ENCODE measurements at regions not wholly inside any gene's neighbourhood (a gene's known extent, or its start where the extent isn't known, plus 50 kb on each side); places are given as distances from the start of the nearest gene placed in this dataset.

DNA sequence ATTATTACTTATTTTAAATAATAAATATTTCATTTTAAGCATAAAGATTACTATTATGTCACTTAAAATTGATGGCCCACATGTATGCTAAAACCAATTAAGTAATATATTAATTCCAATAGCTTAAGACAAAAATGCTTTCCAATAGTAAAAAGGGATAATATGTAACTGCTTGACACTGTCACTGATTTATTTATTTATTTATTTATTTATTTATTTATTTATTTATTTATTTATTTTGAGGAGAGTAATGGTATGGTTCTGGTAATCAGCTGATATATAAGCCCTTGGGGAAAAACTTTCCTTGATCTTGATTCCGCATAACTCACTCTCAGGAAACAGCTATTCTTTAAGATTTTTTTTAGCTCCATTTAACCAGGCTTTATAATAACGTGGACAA is 903.0 kb upstream of the ATXN8OS start:
- POLR2A ChIA-PET, result no interaction called here
- H3K4me3 ChIP-seq (ENCODE audit: low read depth, low read length), result no peak overlapping the region
- no peaks in the 10 kb centered on the region for H3K9me3 ChIP-seq (ENCODE audit: control insufficient read depth, insufficient read depth, low read depth, low read length)
- no peaks in the 10 kb centered on the region for H3K36me3 ChIP-seq (ENCODE audit: control insufficient read depth in 2 of 2, insufficient read depth in 1 of 2, low read length in 2 of 2)
- no peaks in the 10 kb centered on the region for H3K4me1 ChIP-seq (ENCODE audit: control insufficient read depth, insufficient read depth, low read length)
- CTCF ChIA-PET, result interaction anchor here (0.5 to 0.7 kb wide), 2 partner anchors 120 to 1042 kb away, joined by 3 to 6 read pairs; no protein-coding TSS in a partner anchor
- no peak overlapping the region for H3K27ac ChIP-seq (ENCODE audit: extremely low read depth, low read depth, low read length)
- TF ChIP-seq ZNF624 (tag by site-specific recombination; IDR thresholded peaks at IDR 0.05) (no peak), ZNF433 (tag by site-specific recombination; IDR thresholded peaks at IDR 0.05; ENCODE audit: low read depth) (0 out of 2 replicates have a peak, but pooled peaks have one; percentile 29), YY2 (tag by site-specific recombination; IDR thresholded peaks at IDR 0.05) (no peak), ZNF549 (tag by site-specific recombination; IDR thresholded peaks at IDR 0.05) (no peak), ZNF416 (tag by site-specific recombination; IDR thresholded peaks at IDR 0.05) (no peak), HOXD13 (CRISPR knock-in tag; IDR thresholded peaks at IDR 0.05; ENCODE audit: borderline replicate concordance) (no peak), TCF7L2 (IDR thresholded peaks at IDR 0.05; ENCODE audit: borderline replicate concordance, low read depth, low read length) (no peak), ZNF776 (tag by site-specific recombination; IDR thresholded peaks at IDR 0.05; ENCODE audit: borderline replicate concordance) (no peak), ZNF221 (tag by site-specific recombination; IDR thresholded peaks at IDR 0.05; ENCODE audit: borderline replicate concordance) (no peak), SETDB1 (IDR thresholded peaks at IDR 0.05; ENCODE audit: insufficient read length, low read length) (no peak), PRDM1 (tag by site-specific recombination; IDR thresholded peaks at IDR 0.05) (no peak), ZNF169 (tag by site-specific recombination; IDR thresholded peaks at IDR 0.05) (no peak), ZNF394 (tag by site-specific recombination; IDR thresholded peaks at IDR 0.05; ENCODE audit: borderline replicate concordance) (peak; percentile 87), ZNF585B (tag by site-specific recombination; IDR thresholded peaks at IDR 0.05) (no peak), ZNF140 (tag by site-specific recombination; IDR thresholded peaks at IDR 0.05) (peak; percentile 75)
- TF ChIP-seq, protein P1, sequence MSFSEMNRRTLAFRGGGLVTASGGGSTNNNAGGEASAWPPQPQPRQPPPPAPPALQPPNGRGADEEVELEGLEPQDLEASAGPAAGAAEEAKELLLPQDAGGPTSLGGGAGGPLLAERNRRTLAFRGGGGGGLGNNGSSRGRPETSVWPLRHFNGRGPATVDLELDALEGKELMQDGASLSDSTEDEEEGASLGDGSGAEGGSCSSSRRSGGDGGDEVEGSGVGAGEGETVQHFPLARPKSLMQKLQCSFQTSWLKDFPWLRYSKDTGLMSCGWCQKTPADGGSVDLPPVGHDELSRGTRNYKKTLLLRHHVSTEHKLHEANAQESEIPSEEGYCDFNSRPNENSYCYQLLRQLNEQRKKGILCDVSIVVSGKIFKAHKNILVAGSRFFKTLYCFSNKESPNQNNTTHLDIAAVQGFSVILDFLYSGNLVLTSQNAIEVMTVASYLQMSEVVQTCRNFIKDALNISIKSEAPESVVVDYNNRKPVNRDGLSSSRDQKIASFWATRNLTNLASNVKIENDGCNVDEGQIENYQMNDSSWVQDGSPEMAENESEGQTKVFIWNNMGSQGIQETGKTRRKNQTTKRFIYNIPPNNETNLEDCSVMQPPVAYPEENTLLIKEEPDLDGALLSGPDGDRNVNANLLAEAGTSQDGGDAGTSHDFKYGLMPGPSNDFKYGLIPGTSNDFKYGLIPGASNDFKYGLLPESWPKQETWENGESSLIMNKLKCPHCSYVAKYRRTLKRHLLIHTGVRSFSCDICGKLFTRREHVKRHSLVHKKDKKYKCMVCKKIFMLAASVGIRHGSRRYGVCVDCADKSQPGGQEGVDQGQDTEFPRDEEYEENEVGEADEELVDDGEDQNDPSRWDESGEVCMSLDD (tag by site-specific recombination; IDR thresholded peaks at IDR 0.05), result no peak
- TF ChIP-seq, protein P2, sequence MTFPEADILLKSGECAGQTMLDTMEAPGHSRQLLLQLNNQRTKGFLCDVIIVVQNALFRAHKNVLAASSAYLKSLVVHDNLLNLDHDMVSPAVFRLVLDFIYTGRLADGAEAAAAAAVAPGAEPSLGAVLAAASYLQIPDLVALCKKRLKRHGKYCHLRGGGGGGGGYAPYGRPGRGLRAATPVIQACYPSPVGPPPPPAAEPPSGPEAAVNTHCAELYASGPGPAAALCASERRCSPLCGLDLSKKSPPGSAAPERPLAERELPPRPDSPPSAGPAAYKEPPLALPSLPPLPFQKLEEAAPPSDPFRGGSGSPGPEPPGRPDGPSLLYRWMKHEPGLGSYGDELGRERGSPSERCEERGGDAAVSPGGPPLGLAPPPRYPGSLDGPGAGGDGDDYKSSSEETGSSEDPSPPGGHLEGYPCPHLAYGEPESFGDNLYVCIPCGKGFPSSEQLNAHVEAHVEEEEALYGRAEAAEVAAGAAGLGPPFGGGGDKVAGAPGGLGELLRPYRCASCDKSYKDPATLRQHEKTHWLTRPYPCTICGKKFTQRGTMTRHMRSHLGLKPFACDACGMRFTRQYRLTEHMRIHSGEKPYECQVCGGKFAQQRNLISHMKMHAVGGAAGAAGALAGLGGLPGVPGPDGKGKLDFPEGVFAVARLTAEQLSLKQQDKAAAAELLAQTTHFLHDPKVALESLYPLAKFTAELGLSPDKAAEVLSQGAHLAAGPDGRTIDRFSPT (tag by site-specific recombination; IDR thresholded peaks at IDR 0.05), result no peak
- TF ChIP-seq, protein P3, sequence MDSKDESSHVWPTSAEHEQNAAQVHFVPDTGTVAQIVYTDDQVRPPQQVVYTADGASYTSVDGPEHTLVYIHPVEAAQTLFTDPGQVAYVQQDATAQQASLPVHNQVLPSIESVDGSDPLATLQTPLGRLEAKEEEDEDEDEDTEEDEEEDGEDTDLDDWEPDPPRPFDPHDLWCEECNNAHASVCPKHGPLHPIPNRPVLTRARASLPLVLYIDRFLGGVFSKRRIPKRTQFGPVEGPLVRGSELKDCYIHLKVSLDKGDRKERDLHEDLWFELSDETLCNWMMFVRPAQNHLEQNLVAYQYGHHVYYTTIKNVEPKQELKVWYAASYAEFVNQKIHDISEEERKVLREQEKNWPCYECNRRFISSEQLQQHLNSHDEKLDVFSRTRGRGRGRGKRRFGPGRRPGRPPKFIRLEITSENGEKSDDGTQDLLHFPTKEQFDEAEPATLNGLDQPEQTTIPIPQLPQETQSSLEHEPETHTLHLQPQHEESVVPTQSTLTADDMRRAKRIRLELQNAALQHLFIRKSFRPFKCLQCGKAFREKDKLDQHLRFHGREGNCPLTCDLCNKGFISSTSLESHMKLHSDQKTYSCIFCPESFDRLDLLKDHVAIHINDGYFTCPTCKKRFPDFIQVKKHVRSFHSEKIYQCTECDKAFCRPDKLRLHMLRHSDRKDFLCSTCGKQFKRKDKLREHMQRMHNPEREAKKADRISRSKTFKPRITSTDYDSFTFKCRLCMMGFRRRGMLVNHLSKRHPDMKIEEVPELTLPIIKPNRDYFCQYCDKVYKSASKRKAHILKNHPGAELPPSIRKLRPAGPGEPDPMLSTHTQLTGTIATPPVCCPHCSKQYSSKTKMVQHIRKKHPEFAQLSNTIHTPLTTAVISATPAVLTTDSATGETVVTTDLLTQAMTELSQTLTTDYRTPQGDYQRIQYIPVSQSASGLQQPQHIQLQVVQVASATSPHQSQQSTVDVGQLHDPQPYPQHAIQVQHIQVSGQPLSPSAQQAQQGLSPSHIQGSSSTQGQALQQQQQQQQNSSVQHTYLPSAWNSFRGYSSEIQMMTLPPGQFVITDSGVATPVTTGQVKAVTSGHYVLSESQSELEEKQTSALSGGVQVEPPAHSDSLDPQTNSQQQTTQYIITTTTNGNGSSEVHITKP (tag by site-specific recombination; IDR thresholded peaks at IDR 0.05), result no peak
- TF ChIP-seq, protein P4, sequence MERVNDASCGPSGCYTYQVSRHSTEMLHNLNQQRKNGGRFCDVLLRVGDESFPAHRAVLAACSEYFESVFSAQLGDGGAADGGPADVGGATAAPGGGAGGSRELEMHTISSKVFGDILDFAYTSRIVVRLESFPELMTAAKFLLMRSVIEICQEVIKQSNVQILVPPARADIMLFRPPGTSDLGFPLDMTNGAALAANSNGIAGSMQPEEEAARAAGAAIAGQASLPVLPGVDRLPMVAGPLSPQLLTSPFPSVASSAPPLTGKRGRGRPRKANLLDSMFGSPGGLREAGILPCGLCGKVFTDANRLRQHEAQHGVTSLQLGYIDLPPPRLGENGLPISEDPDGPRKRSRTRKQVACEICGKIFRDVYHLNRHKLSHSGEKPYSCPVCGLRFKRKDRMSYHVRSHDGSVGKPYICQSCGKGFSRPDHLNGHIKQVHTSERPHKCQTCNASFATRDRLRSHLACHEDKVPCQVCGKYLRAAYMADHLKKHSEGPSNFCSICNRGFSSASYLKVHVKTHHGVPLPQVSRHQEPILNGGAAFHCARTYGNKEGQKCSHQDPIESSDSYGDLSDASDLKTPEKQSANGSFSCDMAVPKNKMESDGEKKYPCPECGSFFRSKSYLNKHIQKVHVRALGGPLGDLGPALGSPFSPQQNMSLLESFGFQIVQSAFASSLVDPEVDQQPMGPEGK (tag by site-specific recombination; IDR thresholded peaks at IDR 0.05), result no peak
- TF ChIP-seq, protein P5, sequence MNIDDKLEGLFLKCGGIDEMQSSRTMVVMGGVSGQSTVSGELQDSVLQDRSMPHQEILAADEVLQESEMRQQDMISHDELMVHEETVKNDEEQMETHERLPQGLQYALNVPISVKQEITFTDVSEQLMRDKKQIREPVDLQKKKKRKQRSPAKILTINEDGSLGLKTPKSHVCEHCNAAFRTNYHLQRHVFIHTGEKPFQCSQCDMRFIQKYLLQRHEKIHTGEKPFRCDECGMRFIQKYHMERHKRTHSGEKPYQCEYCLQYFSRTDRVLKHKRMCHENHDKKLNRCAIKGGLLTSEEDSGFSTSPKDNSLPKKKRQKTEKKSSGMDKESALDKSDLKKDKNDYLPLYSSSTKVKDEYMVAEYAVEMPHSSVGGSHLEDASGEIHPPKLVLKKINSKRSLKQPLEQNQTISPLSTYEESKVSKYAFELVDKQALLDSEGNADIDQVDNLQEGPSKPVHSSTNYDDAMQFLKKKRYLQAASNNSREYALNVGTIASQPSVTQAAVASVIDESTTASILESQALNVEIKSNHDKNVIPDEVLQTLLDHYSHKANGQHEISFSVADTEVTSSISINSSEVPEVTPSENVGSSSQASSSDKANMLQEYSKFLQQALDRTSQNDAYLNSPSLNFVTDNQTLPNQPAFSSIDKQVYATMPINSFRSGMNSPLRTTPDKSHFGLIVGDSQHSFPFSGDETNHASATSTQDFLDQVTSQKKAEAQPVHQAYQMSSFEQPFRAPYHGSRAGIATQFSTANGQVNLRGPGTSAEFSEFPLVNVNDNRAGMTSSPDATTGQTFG (tag by site-specific recombination; IDR thresholded peaks at IDR 0.05; ENCODE audit: borderline replicate concordance), result no peak
- TF ChIP-seq, protein P6, sequence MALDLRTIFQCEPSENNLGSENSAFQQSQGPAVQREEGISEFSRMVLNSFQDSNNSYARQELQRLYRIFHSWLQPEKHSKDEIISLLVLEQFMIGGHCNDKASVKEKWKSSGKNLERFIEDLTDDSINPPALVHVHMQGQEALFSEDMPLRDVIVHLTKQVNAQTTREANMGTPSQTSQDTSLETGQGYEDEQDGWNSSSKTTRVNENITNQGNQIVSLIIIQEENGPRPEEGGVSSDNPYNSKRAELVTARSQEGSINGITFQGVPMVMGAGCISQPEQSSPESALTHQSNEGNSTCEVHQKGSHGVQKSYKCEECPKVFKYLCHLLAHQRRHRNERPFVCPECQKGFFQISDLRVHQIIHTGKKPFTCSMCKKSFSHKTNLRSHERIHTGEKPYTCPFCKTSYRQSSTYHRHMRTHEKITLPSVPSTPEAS (tag by site-specific recombination; IDR thresholded peaks at IDR 0.05), result no peak
- TF ChIP-seq, protein P7, sequence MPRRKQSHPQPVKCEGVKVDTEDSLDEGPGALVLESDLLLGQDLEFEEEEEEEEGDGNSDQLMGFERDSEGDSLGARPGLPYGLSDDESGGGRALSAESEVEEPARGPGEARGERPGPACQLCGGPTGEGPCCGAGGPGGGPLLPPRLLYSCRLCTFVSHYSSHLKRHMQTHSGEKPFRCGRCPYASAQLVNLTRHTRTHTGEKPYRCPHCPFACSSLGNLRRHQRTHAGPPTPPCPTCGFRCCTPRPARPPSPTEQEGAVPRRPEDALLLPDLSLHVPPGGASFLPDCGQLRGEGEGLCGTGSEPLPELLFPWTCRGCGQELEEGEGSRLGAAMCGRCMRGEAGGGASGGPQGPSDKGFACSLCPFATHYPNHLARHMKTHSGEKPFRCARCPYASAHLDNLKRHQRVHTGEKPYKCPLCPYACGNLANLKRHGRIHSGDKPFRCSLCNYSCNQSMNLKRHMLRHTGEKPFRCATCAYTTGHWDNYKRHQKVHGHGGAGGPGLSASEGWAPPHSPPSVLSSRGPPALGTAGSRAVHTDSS (tag by site-specific recombination; IDR thresholded peaks at IDR 0.05), result no peak
